Pancreas (tissue), 10 donors: ENCODE measurements at regions not wholly inside any gene's neighbourhood (a gene's known extent, or its start where the extent isn't known, plus 50 kb on each side); places are given as distances from the start of the nearest gene placed in this dataset.

ENCODE experiments used
- ATAC-seq, 4 donors: fragments of 200-7000 bp; cut with Tn5 transposase; one replicate each; pipeline versions ENCODE4 v1.8.0 to v1.9.1; 2020; ENCODE audit warnings: mild to moderate bottlenecking in 4 of 4, moderate library complexity in 4 of 4
- DNase-seq, 6 donors: peaks; one replicate each; pipeline ENCODE4 v3.0.0-alpha.2; 2020
- FAIRE-seq: peaks from 2 replicates; lab custom pipeline; 2012; peaks lifted over from hg19 to GRCh38; lab: Jason Lieb, UNC
- H3K27ac ChIP-seq, 4 donors: fragments of 200-600 bp; sonication (generic); 1 replicate in 3 of 4; 2 replicates in 1 of 4; pipeline versions ENCODE4 v1.5.0 to v1.8.0; 2020
- H3K27me3 ChIP-seq, 4 donors: fragments of 200-600 bp; one replicate each; pipeline ENCODE4 v1.8.0; 2021
- H3K36me3 ChIP-seq, 3 donors: fragments of 200-600 bp; sonication (generic) in 1 of 3; one replicate each; pipeline versions ENCODE4 v1.5.0 to v1.8.0; 2020 to 2021
- H3K4me1 ChIP-seq, 3 donors: fragments of 200-600 bp; one replicate each; pipeline ENCODE4 v1.8.0; 2021
- H3K4me3 ChIP-seq, 4 donors: fragments of 200-600 bp; sonication (generic) in 2 of 4; one replicate each; pipeline versions ENCODE4 v1.5.0 to v1.8.0; 2020 to 2021
- H3K9me3 ChIP-seq, 4 donors: fragments of 200-600 bp; one replicate each; pipeline ENCODE4 v1.8.0; 2021
- WGBS, 2 donors: extraction: QIAGEN DNeasy Blood & Tissue Kit; methylation state at CpG; one replicate each; pipeline ENCODE4 v1.1.7; 2013; 5-methylcytosine and 5-hydroxymethylcytosine counted together
- intact Hi-C, 3 donors: fragments of 100-400 bp; cut with DNase I; formaldehyde crosslinking; loops; one replicate each; pipeline versions ENCODE4 v1.11.1 to v1.14.2; 2022
- TF ChIP-seq, protein P1 (sequence below), 4 donors: fragments of 200-600 bp; sonication (generic) in 3 of 4; IDR thresholded peaks; one replicate each; pipeline versions ENCODE4 v1.5.0 to v1.8.0; 2021; ENCODE audit warnings: antibody characterized with exemption in 4 of 4
- donor health status: healthy with polysubstance abuse.
- donor health status: DM: no; HTN: no; CAD: no; lungs with moderate emphysema.
- donor health status: DM: no; HTN: no; CAD: no.
- donor health status: control.
- donor health status: control.
- donor health status: Bipolar disorder and iron deficiency.
- donor health status: DM: yes; HTN: yes; CAD: no.
- donor health status: DM: no; HTN: no; CAD: no.
- donor health status: DM: no; HTN: no; CAD: no.
- donor health status: DM: yes; HTN: yes; CAD: no.

DNA sequence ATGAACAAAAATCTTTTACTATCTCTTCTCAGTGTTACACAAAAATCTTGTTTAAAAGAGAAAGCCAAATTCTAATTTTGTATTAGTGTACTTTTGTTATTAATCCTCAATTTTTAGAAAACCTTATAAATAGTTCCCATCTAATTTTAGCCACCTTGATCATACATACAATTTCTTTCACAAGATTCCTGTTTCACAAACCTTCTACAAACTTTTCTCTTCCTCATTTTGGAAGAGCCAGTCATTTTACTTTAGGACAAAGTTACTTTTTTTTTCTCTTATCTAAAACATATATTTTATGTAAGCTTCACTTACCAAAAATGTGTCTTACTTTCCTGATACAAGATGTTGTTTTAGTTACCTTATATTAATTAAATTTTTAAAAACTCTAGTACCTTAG, 161.3 kb downstream of the YIPF5 start:
- FAIRE-seq, result no peak
- no peak for DNase-seq
- intact Hi-C loops, result no loop called here
- H3K4me1 ChIP-seq, result no peaks in the 10 kb centered on the region
- H3K36me3 ChIP-seq, result no peaks in the 10 kb centered on the region
- H3K4me3 ChIP-seq, result no peak overlapping the region
- TF ChIP-seq, protein P1, sequence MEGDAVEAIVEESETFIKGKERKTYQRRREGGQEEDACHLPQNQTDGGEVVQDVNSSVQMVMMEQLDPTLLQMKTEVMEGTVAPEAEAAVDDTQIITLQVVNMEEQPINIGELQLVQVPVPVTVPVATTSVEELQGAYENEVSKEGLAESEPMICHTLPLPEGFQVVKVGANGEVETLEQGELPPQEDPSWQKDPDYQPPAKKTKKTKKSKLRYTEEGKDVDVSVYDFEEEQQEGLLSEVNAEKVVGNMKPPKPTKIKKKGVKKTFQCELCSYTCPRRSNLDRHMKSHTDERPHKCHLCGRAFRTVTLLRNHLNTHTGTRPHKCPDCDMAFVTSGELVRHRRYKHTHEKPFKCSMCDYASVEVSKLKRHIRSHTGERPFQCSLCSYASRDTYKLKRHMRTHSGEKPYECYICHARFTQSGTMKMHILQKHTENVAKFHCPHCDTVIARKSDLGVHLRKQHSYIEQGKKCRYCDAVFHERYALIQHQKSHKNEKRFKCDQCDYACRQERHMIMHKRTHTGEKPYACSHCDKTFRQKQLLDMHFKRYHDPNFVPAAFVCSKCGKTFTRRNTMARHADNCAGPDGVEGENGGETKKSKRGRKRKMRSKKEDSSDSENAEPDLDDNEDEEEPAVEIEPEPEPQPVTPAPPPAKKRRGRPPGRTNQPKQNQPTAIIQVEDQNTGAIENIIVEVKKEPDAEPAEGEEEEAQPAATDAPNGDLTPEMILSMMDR (IDR thresholded peaks at IDR 0.05), result no peak
- no peaks in the 10 kb centered on the region for H3K27me3 ChIP-seq
- H3K27ac ChIP-seq, result no peak overlapping the region
- no peak for ATAC-seq
- no peaks in the 10 kb centered on the region for H3K9me3 ChIP-seq

DNA sequence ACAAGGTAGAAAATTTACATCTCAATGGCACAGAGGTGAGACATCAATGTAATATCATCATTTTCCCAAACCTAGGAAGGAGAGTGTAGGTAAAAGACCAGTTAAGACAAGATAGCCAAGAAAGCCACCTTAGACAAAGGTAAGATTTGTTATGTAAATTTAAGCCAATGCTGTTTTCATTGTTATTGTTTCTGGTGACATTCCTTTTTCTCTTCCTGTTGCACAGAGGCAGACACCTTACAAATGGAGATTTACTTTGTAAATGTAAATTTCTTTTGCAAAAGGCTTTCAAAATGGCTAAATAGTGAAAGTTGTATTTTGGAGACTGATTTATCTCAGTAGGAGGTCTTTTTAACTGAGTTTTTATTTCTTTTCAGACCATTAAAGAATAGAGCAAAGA, 159.1 kb downstream of the YIPF5 start:
- ATAC-seq, result no peak
- Histone ChIP-seq H3K4me1 (no peaks in the 10 kb centered on the region), H3K9me3 (no peaks in the 10 kb centered on the region), H3K27me3 (no peaks in the 10 kb centered on the region), H3K4me3 (no peak overlapping the region), H3K27ac (no peak overlapping the region), H3K36me3 (no peaks in the 10 kb centered on the region)
- no peak for DNase-seq
- no peak for FAIRE-seq
- intact Hi-C loops, result no loop called here
- TF ChIP-seq, protein P1 (IDR thresholded peaks at IDR 0.05), result no peak

DNA sequence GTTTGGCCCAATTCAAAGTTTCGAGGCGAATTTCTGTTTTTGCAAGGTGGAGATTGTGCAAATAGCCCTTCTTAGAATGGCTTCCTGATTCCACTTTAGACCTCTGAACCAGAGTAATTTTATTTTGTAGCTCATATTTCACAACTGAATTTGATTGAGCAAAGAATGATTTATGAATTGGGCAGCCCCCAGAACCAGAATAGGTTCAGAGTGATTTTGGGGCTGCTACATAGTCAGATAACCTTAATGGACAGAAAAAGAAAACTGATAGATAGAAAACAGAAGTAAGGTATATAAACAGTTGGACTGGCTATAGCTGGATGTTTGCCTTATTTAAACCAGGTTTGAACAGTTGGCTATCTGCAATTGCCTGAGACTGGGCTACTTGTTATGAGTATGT, 156.6 kb downstream of the YIPF5 start:
- intact Hi-C loops, result no loop called here
- 78 to 90% methylated on average over 2 of the region's 2 CpGs for WGBS, 2 donors
- TF ChIP-seq, protein P1 (IDR thresholded peaks at IDR 0.05), result no peak
- DNase-seq (no peak), FAIRE-seq (no peak), ATAC-seq (no peak)
- Histone ChIP-seq H3K27ac (no peak overlapping the region), H3K4me3 (no peak overlapping the region), H3K36me3 (no peaks in the 10 kb centered on the region), H3K4me1 (no peaks in the 10 kb centered on the region), H3K9me3 (no peaks in the 10 kb centered on the region), H3K27me3 (no peaks in the 10 kb centered on the region)

DNA sequence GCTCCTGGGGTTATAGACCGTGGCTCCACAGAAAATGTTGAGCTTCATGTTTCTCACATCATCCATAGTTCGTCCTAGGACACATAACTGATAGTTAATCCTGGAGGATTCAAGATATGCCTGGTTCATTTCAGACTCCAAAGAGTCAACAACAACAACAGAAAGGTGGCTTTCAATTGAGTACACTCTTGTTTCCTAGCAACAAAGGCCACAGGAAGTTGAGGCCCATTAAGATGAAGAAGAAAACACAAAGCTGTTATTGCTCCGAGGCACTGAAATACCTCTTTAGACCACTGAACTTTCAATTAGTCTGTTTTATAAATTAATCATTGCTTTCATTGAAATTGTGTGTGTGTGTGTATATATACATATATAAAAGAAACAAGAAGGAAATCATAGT, 154.5 kb downstream of the YIPF5 start:
- 56% methylated on average over 3 of the region's 3 CpGs for WGBS, 2 donors
- FAIRE-seq, result no peak

DNA sequence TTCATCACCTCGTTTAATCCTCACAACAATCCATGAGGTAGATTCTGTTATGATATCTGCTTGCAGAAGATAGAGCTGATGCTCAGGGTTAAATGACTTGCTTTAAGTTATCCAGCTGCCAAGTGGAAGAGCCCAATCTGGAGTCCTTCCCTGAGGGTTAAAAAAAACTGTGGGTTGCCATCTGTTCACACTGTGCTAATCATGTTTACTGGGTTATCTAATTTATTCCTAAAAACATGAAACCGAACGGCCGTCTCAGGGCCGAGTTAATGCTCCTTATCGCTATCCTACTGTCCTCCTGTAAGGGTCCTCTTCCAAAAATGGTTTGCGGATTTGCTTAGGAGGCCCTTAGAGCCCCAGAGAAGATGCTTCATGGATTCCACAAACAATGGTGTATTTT, 153.3 kb downstream of the YIPF5 start:
- intact Hi-C loops, result no loop called here
- WGBS, 2 donors, result 62 to 71% methylated on average over 7 of the region's 7 CpGs
- H3K27me3 ChIP-seq, result no peaks in the 10 kb centered on the region
- no peaks in the 10 kb centered on the region for H3K4me1 ChIP-seq
- no peaks in the 10 kb centered on the region for H3K36me3 ChIP-seq
- DNase-seq (no peak), FAIRE-seq (no peak), ATAC-seq (no peak)
- no peak overlapping the region for H3K27ac ChIP-seq
- TF ChIP-seq, protein P1 (IDR thresholded peaks at IDR 0.05), result no peak
- no peak overlapping the region for H3K4me3 ChIP-seq
- no peaks in the 10 kb centered on the region for H3K9me3 ChIP-seq

More for the DNA sequence above, 154.5 kb downstream of the YIPF5 start:
- no peak for ATAC-seq
- H3K27me3 ChIP-seq, result no peaks in the 10 kb centered on the region
- no peak for DNase-seq
- TF ChIP-seq, protein P1 (IDR thresholded peaks at IDR 0.05), result no peak
- no peaks in the 10 kb centered on the region for H3K36me3 ChIP-seq
- intact Hi-C loops, result no loop called here
- H3K9me3 ChIP-seq, result no peaks in the 10 kb centered on the region
- no peak overlapping the region for H3K27ac ChIP-seq
- no peak overlapping the region for H3K4me3 ChIP-seq
- no peaks in the 10 kb centered on the region for H3K4me1 ChIP-seq
